GM12873 (cell line): ENCODE measurements at regions not wholly inside any gene's neighbourhood (a gene's known extent, or its start where the extent isn't known, plus 50 kb on each side); places are given as distances from the start of the nearest gene placed in this dataset.

Source experiments
- CTCF ChIP-seq: IDR thresholded peaks from 2 replicates; pipeline ENCODE4 v1.5.1; 2012; ENCODE audit warnings: low read depth, mild to moderate bottlenecking, moderate library complexity, low read length, control low read depth; ENCODE audit not compliant: insufficient read depth; ENCODE audit errors: missing control alignments

GRCh38 chr12:76155157-76155670 lies 70.7 kb upstream of the NAP1L1 start:
- no peak for TF ChIP-seq CTCF

GRCh38 chr12:76153616-76154015 lies 69.1 kb upstream of the NAP1L1 start:
- no peak for TF ChIP-seq CTCF

GRCh38 chr12:76152181-76152807 lies 67.8 kb upstream of the NAP1L1 start:
- TF ChIP-seq CTCF: no peak

GRCh38 chr12:76144245-76144549 lies 59.7 kb upstream of the NAP1L1 start:
- no peak for TF ChIP-seq CTCF

- no peak for TF ChIP-seq CTCF
Observed at GRCh38 chr12:76143343-76144244, 59.1 kb upstream of the NAP1L1 start.

GRCh38 chr12:76142305-76142704 lies 57.8 kb upstream of the NAP1L1 start:
- TF ChIP-seq CTCF: no peak

- no peak for TF ChIP-seq CTCF
Observed at GRCh38 chr12:76138656-76139055, 54.2 kb upstream of the NAP1L1 start.
